ENCODE measurements at regions not wholly inside any gene's neighbourhood (a gene's known extent, or its start where the extent isn't known, plus 50 kb on each side); places are given as distances from the start of the nearest gene placed in this dataset.

DNA sequence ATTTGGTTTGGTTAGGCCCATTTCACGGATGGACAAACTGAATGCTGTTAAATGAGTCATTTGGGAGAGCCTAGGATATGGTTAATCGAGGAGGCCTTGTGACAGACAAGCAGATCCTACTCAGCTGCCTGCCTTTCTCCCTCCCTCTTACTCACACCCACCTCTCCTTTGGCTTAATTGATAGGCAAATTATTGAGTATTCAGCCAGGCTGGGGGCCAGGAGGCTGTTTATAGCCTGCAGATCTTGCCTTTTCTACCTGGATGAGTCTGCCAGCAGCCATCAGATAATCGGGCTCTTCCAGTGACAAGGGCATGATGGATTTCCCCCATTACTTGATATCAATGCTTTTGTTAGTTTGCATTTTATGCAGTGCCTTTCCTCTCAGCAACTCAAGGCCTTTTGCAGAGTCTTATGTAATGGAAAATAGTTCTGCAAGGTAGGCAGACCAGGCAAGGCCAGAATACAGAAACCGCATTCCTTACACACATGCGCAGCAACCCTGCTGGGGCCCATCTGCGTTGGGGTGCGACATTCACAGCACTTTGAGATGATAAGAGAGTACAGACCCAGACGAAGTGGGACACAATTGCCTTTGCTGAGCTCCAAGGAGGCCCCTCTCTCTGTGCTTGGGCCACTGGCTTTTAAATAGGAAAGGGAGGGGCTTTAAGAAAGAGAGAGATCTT, 96.2 kb upstream of the ATP6AP2 start:
- DNase-seq: no peak

DNA sequence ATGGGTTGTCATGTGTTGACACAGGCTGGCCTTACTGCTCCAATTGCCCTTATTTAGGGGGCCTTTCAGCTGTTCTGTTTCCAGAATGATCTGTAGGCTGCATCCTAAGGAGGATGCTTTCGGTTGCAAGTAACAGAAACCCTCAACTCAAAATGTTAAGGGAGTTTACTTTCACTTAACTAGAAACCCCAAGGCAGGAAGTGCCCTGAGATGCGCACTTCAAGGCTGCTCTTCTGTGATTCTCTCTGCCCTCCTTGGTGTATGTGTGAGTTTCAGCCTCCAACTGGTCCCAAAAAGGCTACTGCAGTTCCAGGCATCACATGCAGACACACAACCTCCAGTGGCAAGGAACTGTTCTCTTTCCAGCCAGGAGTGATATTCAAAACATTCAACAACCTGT, 97.3 kb upstream of the ATP6AP2 start:
- no peak for DNase-seq

DNA sequence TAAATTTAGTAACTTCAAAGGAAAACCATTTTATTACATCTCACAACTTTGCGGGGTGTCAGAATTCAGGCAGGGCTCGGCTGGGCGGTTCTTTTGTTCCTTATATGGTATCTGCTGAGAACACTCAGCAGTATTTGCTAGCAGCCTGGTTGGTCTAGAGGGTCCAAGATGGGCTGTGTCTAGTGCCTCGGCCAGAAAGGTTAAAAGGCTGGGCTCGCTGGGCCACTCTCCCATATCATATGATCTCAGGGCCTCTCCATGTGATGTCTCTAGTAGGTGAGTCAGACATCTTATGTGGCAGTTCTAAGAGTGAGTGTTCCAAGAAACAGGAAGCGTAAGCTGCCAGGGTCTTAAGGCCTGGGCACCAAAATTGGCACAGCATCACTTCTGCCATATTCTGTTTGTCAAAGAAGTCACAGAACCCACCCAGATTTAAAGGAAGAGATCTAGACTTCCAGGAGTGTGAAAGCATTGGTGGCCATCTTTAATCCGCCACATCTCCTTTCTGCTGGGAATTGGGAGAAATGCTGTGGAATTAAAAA, 100.9 kb upstream of the ATP6AP2 start:
- DNase-seq: no peak

DNA sequence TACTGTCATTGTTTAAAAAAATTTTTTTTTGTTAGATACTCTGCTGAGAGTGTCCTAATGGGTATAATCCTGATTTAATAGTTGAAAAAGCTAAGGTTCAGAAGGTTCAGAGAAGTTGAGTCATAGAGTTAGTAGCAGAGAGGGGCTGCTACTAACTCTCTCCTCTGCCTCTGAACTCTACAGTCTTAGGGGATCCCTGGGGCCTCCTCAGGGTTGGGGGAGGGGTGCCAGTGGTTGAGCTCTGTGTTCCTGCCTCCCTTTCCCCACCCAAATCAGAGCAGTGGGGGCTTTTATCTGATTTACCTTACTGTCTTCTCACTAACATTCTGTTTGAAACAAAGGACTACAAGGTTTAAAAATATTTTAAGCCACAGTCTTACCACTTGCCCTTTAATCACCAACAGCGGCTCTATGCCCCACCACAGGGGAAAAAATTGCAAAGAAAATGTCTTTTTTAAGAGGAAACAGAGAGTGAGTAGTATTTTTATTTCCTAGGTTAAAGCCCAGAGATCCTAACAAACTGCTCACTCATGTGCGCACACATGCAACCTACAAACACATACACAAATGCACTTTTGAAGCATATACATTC, 102.2 kb upstream of the ATP6AP2 start:
- DNase-seq: no peak

DNA sequence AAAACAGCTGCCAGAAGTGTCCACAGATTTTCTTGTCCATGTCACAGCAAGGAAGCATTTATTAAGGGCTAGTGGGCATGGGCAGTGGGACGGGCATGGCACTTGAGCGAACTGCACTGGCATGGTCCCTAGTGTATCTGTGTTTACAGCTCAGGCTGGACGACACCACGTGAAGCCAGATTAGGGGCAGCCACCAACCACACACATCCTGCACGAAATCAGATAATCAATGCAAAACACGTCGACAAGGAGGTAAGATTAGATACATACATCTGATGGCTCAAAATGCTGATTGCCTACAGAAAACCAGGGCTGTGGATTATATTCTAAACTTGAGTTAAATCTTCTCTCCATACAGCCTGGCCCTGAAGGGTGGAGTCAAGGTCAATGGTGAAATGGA, 103.8 kb upstream of the ATP6AP2 start:
- no peak for DNase-seq

DNA sequence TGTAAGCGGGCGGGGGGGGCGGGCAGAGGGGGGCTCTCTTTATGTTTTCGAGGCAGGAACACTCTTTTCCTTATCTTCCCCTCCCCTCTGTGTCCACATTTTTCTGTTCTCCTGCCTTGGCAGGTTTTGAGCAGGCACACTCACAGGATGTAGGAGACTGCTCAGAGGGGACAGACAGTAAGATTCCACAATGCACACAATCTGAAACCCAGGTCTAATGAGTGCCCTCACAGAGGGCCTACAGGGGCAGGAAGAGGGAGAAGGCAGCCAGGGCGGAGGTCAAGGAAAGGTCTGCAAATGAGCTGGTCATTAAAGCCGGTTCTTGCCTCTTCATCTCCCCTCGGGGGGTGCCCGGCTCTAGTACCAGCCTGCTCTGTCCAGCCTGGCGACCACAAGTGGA, 106.1 kb upstream of the ATP6AP2 start:
- no peak for DNase-seq

DNA sequence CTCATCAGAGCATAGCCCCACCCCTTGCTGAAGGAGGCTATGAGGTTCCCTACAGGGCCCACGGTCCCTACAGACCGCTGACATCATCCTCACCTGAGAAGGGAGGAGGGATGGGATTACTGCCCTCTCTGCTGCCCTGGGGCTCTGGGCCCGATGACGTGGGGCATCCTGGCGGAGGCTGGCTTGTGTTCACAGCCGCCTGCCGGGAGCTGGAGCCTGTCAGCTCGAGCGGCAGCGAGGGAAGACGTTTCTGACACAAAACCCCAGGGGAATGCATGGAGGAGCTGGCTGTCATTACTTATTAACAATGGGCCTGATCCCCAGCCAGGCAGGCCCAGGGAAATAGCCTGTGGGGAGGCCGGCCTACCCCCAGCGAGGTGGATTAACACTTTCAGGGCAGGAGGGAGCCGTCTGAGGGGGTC, 106.6 kb upstream of the ATP6AP2 start:
- peak; percentile 3 for DNase-seq

DNA sequence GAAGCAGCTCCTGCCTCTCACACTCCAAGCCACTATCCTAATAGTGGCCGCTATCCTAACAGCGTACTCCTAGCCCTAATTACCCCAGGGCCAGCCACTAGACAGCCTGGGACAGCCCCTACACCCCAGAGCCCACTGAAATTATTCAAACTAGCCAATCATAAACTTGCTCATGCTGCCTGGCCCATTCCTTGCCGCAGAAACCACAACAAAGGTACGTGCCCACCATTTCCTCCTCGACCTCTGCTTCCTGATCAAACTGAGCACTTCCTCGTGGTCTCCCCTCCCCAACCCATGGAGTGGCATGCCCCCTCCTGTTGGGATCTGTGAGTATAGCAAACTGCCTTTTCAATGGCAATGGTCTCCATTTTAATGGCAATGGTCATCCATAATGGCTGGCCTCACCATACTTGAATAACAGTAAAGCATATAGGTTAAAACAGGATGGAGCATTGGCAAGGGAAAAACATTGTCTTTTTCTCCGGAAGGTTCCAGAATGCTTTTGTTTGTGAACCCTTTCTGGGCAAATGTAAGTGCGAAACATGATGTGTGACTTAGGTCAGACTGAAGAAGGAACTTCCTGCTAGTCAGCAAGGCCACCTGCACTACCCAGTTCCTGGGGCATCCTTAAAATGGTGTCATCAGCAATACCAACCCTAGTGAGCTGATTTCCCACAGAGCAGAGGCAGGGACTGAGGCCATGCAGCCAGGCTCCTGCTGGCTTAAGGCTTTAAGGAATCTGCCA, 107.1 kb upstream of the ATP6AP2 start:
- DNase-seq: no peak

DNA sequence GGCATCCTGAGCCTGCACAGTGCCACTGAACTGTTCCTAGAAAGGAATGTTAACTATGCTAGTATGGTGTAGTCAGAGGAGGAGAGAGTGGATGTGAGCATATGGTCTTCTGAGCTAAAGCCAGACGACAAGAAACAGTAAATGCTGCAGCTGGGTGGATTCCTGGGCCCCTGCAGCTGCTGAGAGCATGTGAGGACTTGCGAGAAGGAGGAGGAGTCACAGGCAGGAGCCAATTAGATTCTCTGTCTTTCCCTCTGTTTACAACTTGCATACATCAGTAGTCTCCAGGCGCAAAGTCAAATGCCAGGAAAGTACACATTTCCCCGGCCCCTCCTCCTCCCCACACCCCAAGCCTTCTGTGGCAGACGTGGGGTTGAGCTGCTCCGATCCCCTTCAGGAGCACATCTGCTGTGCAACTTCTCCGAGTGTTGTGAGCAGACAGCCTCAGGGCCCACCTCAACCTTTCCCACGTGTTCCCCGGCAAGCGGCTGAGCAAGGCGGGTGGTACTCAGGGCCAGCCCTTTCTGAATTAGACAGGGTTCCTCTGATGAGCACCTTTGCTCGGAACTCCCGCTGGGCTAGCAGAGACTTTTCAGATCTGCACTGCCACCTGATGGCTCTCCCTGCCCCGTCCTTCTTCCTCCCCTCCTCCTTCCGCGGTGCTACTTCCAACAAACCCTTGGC, 108.7 kb upstream of the ATP6AP2 start:
- no peak for DNase-seq

DNA sequence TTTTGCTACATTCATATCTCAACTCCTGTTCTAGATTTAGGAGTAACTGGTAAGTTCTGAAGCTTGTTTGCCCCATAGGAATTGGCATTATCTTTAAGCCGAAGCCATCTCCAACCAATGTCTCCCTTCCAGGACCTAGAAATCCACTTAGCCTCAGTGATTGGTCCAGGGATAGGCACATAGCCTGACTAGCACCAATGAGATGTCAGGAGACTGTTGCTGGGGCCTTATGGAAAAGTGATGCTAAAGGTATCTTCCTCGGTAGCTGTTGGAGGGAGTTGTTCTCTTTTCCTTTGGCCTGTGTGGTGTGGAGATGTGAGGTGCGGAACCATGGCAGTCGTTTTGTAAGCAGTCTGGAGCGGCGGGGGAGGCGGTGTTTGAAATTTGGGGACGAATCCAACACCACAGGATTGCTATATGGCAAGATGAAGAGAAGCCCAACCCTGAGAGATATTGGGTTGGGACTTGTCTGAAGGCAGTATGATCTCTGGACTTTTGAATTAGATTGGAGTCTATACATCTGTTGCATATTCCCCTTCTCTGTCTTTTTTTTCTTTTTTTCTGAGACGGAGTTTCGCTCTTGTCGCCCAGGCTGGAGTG, 109.8 kb upstream of the ATP6AP2 start:
- no peak for DNase-seq

DNA sequence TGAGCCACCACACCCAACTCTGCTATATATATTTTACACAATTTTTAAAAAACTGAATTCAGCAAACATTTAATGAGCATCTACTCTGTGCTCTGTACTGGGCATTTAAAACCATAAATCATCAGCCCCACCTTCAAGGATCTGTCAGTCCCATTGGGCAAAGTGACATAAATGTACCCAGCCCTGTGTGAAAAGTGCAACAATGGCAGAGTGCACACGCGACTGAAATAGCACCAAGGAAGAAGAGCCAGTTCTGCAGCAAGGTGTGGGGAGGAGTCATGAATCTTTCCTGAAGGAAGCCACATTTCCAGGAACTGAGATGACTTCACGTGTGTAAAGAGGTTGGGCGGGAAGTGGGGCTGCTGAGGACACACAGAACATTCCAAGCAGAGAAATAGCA, 111.5 kb upstream of the ATP6AP2 start:
- no peak for DNase-seq

DNA sequence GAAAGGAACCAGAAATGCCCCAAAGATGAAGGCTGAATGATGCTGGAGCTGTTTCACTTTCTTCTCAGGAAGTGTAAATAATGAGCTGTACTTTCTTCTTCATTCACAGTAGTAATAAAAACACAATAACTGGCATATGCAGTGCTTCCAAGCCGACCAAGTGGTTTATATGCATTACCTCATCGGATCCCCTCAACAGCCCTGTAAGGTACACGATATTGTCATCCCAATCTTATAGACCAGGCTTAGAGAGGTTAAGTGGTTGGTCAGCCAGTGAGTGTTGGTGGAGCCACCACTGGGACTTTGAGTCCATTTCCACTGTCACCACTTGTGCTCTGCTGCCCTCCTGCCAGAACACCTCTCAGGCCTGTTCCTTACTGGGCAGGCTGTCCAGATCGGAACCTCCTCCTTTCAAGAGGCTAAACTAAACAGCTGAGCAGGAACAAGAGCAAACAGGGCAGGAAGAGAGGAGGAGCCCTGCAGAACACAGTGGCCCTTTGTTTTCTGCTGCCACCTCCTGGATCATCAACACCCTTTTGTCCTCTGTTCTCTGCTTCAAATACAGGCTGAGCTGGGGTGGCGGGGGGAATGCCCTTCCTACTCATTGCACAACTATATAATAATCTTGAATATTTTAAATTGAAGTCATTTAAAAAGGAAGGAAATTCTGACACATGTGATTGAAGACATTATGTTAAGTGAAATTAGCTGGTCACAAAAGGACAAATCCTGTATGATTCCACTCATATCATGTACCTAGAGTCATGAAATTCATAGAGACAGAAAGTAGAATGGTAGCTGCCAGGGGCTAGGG, 112.5 kb upstream of the ATP6AP2 start:
- DNase-seq: peak; percentile 28

DNA sequence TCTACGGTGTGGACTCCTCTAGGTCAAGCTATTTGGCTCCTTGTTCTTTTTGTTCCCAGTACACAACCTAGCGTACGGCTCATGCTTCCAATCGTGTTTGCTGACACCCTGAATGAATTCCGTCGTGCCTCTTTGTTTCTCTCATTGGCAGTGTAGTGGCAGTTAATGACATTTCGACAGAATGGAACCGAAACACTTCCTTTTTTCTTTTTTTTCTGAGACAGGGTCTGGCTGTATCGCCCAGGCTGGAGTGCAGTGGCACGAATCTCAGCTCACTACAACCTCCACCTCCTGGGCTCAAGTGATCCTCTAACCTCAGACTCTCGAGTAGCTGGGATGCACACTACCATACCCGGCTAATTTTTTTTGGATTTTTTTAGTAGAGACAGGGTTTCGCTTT, 113.3 kb upstream of the ATP6AP2 start:
- DNase-seq: no peak

DNA sequence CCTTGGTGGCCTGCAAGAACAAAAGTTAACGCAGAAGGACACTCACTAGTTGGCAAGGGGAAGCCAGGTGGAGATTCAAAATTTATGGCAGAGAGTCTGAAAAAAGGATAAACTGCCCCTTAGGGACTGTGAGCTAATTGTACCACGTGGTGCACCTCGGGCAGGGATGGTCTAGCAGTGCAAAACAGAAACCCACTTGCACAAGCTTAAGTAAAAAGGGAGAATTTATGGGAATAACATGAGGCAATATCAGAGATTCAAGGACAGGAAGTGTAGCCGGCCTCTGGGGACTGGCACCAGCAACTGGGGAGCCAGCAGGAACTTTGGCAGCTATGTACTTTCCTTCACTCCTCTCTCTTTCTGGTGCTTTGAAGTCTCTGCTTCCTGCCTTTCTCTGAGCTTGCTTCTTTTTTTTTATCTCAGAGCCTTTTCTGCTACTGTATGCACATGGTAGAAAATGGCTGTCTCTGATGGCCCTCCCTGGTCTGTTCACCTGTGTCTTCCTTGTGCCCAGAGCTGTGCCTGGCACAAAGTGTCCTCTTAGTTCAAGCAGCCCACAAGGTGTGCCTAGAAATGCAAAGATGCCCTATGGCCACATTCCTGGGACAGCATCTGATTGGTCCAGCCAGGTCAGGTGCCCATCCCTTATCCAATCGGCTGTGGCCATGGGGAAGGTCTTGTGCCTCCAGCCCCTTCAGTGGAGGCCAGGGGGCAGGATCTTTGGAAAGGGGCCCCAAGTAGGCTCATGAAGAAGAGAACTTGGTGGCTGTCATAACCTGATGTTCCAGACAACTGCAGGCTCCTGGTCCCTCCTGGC, 114.8 kb upstream of the ATP6AP2 start:
- no peak for DNase-seq

DNA sequence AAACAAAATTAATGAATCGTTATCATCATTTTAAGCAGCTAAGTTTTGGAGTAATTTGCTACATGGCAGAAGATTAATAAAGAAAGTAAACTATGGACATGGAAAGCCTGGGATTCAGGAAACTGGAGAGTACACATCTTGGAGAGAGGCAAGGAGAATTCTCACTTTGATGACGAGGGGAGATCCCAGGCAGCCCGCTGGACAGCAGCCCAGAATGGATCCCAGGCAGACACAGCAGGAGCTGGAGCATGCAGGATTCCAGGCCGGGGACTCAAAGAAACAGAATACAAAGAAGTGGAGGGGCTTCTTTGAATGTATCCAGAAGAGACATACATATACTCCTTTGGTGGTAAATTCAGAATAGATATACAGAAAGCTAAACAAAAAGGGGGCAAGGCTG, 118.0 kb upstream of the ATP6AP2 start:
- DNase-seq: no peak

DNA sequence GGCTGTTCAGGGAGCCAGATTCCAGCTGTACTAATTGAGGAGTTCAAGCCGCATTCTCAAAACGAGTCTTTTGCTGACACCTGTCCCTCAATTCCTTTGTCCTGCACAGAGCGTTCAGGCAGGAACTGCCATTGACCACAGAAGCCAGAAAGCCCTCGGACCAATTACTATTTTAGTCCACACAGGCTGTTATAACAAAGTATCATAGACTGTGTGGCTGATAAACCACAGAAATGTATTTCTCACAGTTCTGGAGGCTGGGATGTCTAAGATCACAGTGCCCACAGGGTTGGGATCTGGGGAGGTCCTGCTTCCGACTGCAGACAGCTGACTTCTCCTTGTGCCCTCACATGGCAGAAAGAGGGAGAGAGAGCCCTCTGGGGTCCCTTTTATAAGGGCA, 119.8 kb upstream of the ATP6AP2 start:
- DNase-seq: no peak

DNA sequence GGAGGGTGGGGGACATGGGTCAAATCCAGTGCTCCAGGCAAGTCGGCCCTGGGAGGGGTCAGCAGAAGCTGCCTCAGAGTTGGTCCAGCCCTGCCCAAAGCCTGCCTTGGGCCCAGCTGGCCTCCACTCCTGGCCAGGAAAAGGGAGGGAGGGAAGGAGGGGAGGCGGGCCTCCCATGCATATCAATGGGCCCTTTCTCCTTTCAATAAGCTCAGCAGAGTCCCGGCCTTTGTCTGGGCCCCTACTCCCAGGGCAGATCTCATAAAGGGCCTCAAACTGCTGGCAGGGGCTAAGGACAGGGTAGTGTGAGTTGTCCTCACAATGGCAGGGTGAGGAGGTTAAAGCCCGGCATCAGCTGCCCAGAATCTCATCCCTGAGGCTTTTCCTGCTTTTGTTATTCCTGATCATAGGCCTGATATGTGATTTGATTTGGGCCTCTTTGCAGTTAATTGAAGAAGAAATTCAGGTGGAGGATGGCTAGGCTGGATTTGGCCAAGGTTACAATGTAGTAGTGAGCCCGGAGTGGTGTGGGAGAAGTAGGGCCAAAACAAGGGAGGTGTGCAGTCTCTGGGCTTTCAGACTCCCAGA, 121.1 kb upstream of the ATP6AP2 start:
- no peak for DNase-seq

DNA sequence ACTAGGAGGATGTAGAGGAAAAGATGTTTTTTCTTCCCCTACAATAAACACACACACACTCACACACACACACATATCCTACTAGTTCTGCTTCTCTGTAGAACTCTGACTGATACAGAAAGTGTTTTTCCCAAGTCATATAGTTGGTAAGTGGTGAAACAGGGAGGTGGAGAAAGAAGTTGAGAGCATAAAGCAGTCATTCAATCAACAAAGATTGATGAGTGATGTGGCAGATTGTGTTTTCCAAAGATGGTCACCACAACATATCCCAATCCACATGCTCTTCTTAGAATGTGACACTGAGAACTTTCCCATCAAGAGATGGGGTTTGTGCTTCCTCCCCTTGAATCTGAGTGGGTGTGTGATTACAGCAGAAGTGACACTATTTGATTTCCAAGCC, 123.4 kb upstream of the ATP6AP2 start:
- DNase-seq: no peak

DNA sequence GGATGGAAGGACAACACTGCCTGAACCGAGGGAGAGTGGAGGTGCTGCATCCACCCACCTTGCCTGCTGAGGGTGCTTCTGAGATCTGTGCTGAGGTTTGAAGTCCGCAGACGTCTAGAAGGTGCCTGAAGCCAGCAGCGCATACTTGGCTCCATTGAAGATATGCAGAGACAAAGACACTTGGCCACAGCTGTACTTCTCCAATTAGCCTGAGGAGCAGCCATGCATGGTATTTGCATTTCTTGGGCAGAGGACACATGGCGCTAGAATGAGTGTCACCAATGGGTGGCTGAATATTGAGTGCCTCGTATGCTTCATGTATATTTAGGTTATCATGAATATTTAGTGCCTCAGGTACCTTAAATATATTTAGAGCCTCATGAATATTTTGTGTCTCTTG, 128.7 kb upstream of the ATP6AP2 start:
- DNase-seq: no peak

DNA sequence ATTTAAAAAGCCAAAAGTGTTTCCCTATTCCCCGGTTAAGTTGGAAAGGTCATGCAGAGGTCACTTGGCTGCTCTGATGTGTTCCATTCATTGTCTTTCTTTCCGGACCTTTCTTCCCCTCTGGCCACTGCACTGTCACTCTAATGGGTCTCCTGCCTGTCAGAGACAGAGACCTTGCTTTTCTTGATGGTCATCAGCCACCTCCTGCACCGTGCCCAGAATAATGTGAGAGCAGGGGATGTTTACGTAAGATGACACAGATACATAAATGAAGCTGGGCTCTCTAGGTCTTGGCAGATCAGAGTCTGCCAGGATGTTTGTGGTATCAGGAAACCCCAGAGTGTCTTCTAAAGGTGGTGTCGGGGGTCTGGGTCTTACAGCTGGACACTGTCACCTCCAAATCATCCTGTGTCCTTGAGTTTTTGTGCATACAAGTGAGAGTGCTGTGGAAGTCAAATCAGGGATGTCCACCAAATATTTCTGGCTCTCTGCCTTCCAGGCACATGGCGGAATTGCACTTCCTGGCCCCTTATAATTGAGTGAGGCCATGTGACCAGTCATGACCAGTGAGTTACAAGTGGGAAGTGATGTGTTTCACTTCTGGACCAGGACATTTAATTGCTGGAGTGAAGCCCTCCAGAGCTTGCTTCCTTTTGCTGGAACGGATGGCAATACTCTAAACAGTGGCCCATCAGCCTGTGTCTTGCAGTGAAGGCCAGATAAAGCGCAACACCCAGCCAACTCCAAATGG, 130.6 kb upstream of the ATP6AP2 start:
- DNase-seq: no peak

Measured in NCI-H1048 (cell line).